Large intestine (tissue), 3 donors: ENCODE measurements at regions not wholly inside any gene's neighbourhood (a gene's known extent, or its start where the extent isn't known, plus 50 kb on each side); places are given as distances from the start of the nearest gene placed in this dataset.
"Not testable (repeated sequence)": the region's sequence is repeated elsewhere in the genome, so short reads cannot be mapped to it uniquely, and the experiment has no call there.

Experiments used
- DNase-seq, 2 donors: peaks; one replicate each; pipeline versions ENCODE4 v3.0.0 to v3.0.0-alpha.2; 2013
- H3K27ac ChIP-seq: one replicate; pipeline ENCODE4 v1.5.1; 2013; ENCODE audit warnings: low read length
- H3K27me3 ChIP-seq: 2 replicates; pipeline ENCODE4 v1.6.1; 2013; ENCODE audit warnings: low read length; ENCODE audit not compliant: control insufficient read depth, insufficient read depth
- H3K36me3 ChIP-seq: 2 replicates; pipeline ENCODE4 v1.6.1; 2013; ENCODE audit warnings: low read length; ENCODE audit not compliant: control insufficient read depth, insufficient read depth
- H3K4me1 ChIP-seq: one replicate; pipeline ENCODE4 v1.6.1; 2013; ENCODE audit warnings: low read length; ENCODE audit not compliant: control insufficient read depth, insufficient read depth
- H3K4me3 ChIP-seq: one replicate; pipeline ENCODE4 v1.5.1; 2013; ENCODE audit warnings: low read length
- H3K9me3 ChIP-seq: one replicate; pipeline ENCODE4 v1.6.1; 2013; ENCODE audit warnings: mild to moderate bottlenecking, low read depth, low read length, moderate library complexity; ENCODE audit not compliant: control insufficient read depth
- WGBS: methylation state at CpG from one replicate; pipeline ENCODE4 v1.1.5; 2013; ENCODE audit warnings: low lambda C conversion rate; ENCODE audit not compliant: insufficient coverage; 5-methylcytosine and 5-hydroxymethylcytosine counted together

DNA sequence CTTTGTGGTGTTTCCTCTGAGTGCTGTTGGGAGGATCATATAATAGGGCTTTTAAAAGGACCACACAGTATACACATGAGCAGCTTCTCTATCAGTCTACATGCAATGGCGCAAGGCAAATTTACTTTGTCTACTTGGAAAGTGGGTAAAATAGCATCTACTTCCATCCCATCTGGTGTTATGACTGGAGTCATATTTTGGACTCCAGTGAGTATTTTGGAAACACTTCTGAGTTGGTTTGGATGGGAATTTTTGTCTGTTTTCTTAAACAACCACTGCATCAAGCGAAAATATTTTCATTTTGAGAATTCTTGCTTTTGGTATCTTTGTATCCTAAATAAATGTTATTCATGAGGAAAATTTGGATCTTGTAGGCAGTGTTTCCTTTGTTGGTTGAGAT, 220.8 kb downstream of the NMUR2 start:
- H3K4me3 ChIP-seq, result no peak overlapping the region
- WGBS, result 100% methylated on average over 1 of the region's 2 CpGs
- DNase-seq, result no peak
- H3K36me3 ChIP-seq, result no peaks in the 10 kb centered on the region
- no peaks in the 10 kb centered on the region for H3K9me3 ChIP-seq
- H3K27me3 ChIP-seq, result no peaks in the 10 kb centered on the region
- no peak overlapping the region for H3K27ac ChIP-seq
- no peaks in the 10 kb centered on the region for H3K4me1 ChIP-seq

DNA sequence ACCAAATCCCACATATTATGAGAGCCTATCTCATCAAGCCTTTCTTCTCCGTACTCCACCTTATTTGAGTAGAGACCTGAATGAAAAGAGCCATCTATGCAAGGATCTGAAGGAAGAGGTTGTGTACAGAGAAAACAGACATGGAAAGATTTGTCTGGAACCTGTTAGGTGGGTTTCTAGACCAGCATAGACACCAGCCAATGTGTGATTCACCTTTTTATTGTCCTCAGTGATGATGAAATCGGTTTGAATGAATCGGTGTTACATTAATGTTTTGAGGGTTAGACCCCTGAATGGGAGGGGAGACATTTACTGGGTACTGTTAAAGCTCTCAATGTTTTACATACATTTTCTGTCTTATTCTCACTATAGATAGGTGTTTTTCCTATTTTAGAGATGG, 223.6 kb downstream of the NMUR2 start:
- DNase-seq, result no peak
- no peaks in the 10 kb centered on the region for H3K36me3 ChIP-seq
- no peaks in the 10 kb centered on the region for H3K4me1 ChIP-seq
- no CpG with 5 or more reads among the region's 3 CpGs for WGBS
- no peaks in the 10 kb centered on the region for H3K27me3 ChIP-seq
- no peak overlapping the region for H3K27ac ChIP-seq
- H3K4me3 ChIP-seq, result no peak overlapping the region
- no peaks in the 10 kb centered on the region for H3K9me3 ChIP-seq

DNA sequence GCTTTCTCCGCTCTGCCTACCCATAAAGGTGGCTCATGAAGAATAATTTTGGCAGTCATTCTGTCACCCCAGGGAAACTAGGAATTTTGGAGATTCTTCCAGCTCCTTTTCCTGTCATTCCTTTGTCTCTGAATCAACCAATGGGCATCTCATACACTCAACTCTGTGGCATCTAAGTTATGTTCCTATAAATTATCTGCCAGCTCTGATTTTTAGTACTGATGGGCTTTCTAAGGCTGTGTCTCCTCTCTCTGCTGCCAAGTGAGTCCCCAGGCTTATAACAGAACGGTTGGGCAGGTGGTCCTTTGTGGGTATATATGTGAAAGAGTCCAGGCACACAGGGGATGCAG, 226.8 kb downstream of the NMUR2 start:
- H3K36me3 ChIP-seq, result no peaks in the 10 kb centered on the region
- H3K4me3 ChIP-seq, result no peak overlapping the region
- no CpG with 5 or more reads among the region's 2 CpGs for WGBS
- no peak for DNase-seq
- no peaks in the 10 kb centered on the region for H3K9me3 ChIP-seq
- no peaks in the 10 kb centered on the region for H3K27me3 ChIP-seq
- no peak overlapping the region for H3K27ac ChIP-seq
- no peaks in the 10 kb centered on the region for H3K4me1 ChIP-seq

DNA sequence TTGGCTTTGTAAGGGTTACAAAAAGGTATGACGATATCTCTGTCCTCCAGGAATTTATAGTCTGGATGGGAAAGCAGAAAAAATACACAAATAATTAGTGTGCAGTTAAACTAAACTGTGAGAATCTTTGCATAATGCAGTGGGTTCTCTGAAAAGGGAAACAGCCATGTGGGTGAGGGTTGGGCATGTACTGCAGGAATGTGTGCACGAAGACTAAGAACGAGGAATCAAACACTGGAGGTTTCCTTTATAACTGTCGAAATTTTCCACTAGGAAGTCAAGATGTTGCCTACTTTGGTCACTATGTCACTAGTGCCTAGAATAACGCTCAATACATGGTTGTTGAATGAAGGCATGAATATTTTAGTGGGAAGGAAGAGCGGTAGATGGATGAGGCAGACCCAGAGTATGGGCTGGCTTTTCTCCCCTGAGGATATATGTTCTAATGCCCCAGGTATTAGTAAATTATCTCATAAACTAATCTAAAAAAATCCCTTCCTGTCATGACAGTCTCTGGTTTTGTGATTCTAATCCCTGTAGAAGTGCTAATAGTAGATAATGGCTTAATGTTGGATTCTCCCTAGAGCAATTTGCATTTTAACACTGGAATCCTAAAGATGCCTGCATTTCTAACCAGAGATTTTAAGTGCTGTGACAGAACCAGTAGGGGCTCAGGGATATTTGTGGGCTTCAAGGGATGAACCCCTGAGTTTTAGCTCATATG, 227.3 kb downstream of the NMUR2 start:
- no peak overlapping the region for H3K27ac ChIP-seq
- no peaks in the 10 kb centered on the region for H3K36me3 ChIP-seq
- H3K27me3 ChIP-seq, result no peaks in the 10 kb centered on the region
- no peaks in the 10 kb centered on the region for H3K4me1 ChIP-seq
- no peak overlapping the region for H3K4me3 ChIP-seq
- WGBS, result 57% methylated on average over 2 of the region's 6 CpGs
- DNase-seq, result no peak
- H3K9me3 ChIP-seq, result no peaks in the 10 kb centered on the region

DNA sequence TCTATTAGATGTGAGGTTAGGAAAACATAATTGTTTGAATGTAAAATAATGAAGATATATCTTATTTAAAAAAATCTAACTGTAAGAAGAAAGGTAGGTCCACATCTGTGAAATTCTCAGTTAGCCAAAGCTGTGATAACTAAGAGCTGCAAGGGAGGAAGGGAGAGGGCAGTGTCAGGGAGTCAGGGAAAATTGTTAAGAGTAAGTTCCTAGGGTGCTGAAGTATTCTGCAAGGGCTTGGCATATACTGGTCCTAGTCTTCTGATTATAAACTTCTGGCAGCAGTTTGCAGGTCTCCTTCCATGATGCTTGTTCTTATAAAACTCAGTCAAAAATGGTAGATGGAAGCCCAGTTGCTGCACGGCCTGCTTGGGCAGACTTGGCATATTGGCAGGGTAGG, 233.2 kb downstream of the NMUR2 start:
- H3K4me1 ChIP-seq, result no peaks in the 10 kb centered on the region
- no peaks in the 10 kb centered on the region for H3K36me3 ChIP-seq
- DNase-seq, result no peak
- H3K4me3 ChIP-seq, result no peak overlapping the region
- no peak overlapping the region for H3K27ac ChIP-seq
- H3K9me3 ChIP-seq, result no peaks in the 10 kb centered on the region
- WGBS, result no CpG with 5 or more reads among the region's 1 CpG
- no peaks in the 10 kb centered on the region for H3K27me3 ChIP-seq

DNA sequence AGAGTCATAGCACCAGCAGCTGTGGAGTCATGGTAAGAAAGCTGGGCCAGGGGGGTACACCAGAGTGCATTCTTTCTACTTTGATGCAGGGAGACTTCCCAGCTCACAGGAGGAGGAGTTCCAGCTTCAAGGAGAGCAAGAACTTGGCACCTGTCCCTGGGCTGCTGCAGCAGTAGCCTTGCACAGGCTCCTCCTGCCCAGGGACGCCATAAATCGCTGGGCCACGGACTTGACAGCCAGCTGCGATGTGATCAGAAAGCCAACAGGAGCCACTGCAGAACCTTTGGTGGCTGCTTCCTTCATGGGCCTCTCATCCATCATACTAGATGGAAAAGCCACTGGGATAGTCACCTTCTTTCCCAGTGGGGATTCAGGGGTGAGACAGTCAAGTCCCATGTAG, 234.7 kb downstream of the NMUR2 start:
- no peaks in the 10 kb centered on the region for H3K4me1 ChIP-seq
- WGBS, result no CpG with 5 or more reads among the region's 4 CpGs
- no peak overlapping the region for H3K27ac ChIP-seq
- no peak for DNase-seq
- no peaks in the 10 kb centered on the region for H3K9me3 ChIP-seq
- no peak overlapping the region for H3K4me3 ChIP-seq
- no peaks in the 10 kb centered on the region for H3K36me3 ChIP-seq
- no peaks in the 10 kb centered on the region for H3K27me3 ChIP-seq

DNA sequence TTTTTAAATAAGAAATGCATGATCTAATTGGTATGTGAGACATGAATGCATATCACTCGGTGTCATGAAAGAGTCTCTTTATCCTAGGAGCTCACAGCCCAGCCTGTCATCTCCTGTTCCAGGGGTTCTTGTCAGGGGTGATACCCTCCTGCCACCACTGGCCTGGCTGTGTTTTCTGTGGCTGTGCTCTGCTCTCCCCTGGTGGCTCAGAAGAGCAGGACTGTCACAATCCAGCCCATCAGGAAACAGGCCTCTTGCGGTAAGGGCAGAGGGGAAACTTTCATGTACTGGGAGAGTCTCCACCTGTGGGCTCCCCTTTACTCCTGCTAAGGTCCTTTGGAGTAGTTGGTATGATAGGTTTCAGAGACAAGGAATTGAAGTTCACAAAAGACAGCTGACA, 240.2 kb upstream of the GLRA1 start:
- Histone ChIP-seq H3K27ac (no peak overlapping the region), H3K27me3 (no peaks in the 10 kb centered on the region), H3K9me3 (no peaks in the 10 kb centered on the region), H3K4me1 (no peaks in the 10 kb centered on the region), H3K36me3 (no peaks in the 10 kb centered on the region), H3K4me3 (no peak overlapping the region)
- no peak for DNase-seq
- no CpG with 5 or more reads among the region's 2 CpGs for WGBS

DNA sequence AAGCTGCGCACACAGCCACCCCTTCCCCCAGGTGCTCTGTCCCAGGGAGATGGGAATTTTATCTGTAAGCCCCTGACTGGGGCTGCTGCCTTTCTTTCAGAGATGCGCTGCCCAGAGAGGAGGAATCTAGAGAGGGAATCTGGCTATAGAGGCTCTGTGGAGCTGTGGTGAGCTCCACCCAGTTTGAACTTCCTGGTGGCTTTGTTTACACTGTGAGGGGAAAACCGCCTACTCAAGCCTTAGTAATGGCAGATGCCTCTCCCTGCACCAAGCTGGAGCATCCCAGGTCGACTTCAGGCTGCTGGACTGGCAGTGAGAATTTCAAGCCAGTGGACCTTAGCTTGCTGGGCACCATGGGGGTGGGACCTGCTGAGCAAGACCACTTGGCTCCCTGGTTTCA, 235.2 kb upstream of the GLRA1 start:
- WGBS, result no CpG with 5 or more reads among the region's 4 CpGs
- H3K4me3 ChIP-seq, H3K36me3 ChIP-seq, DNase-seq, H3K27me3 ChIP-seq, H3K9me3 ChIP-seq, H3K4me1 ChIP-seq, H3K27ac ChIP-seq: not testable (repeated sequence)

DNA sequence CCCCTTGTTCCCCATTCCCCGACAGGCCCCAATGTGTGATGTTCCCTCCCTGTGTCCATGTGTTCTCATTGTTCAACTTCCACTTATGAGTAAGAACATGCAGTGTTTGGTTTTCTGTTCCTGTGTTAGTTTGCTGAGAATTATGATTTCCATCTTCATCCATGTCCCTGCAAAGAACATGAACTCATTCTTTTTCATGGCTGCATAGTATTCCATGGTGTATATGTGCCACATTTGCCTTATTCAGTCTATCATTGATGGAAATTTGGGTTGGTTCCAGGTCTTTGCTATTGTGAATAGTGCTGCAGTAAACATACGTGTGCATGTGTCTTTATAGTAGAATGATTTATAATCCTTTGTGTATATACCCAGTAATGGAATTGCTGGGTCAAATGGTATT, 229.8 kb upstream of the GLRA1 start:
- H3K36me3 ChIP-seq, H3K27me3 ChIP-seq, H3K9me3 ChIP-seq, H3K27ac ChIP-seq, DNase-seq, H3K4me1 ChIP-seq, H3K4me3 ChIP-seq: not testable (repeated sequence)
- WGBS, result 83% methylated on average over 1 of the region's 2 CpGs

DNA sequence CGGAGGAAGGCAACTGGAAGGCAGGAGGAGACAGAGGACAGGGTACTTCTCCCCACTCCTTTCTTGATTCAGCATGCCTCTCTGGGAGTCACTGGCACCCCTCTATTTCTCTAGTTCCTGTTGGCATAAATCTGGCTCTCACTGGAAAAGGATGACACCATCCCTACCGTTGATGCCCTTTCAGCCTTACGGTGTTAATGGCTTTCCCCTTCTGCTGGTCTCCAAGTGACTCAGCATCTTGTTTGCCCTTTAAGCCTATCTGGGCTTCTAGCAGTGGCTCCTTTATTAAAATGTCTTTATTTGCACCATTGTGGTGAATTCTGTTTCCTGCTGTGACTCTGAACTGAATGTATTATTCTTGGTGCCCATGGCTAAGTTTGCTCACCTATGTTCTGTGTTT, 227.3 kb upstream of the GLRA1 start:
- Histone ChIP-seq H3K9me3 (no peaks in the 10 kb centered on the region), H3K36me3 (no peaks in the 10 kb centered on the region), H3K4me3 (no peak overlapping the region), H3K27me3 (no peaks in the 10 kb centered on the region), H3K4me1 (no peaks in the 10 kb centered on the region), H3K27ac (no peak overlapping the region)
- no peak for DNase-seq
- WGBS, result 72% methylated on average over 2 of the region's 3 CpGs

DNA sequence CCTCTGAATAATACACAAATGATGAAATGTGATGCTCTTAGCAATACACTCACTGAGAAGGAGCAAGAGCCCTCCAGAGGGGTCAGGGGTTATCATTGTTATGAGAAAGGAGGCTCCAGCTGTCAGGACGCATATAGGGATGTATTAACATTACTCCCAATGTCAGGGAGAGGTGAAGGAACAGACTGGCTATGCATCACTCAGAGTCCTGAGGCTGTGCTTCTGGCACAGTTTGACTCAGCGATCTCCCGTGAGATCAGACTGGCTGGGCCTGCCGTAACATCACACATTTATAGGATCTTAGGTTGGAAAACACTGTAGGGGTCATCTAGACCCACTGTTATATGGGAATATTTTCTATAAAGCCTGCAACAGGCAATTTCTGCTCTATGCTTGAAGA, 226.5 kb upstream of the GLRA1 start:
- Histone ChIP-seq H3K4me1 (no peaks in the 10 kb centered on the region), H3K9me3 (no peaks in the 10 kb centered on the region), H3K4me3 (no peak overlapping the region), H3K27ac (no peak overlapping the region), H3K36me3 (no peaks in the 10 kb centered on the region), H3K27me3 (no peaks in the 10 kb centered on the region)
- no peak for DNase-seq
- no CpG with 5 or more reads among the region's 4 CpGs for WGBS
